HG03095 (cell line): ENCODE measurements at regions not wholly inside any gene's neighbourhood (a gene's known extent, or its start where the extent isn't known, plus 50 kb on each side); places are given as distances from the start of the nearest gene placed in this dataset.

Experiments used
- ATAC-seq: cut with Tn5 transposase; IDR thresholded peaks from one replicate; pipeline ENCODE4 v1.9.1; 2021; ENCODE audit warnings: moderate library complexity; ENCODE audit not compliant: unreplicated experiment

GRCh38 chr17:74004056-74004455 lies 199.4 kb upstream of the RPL38 start:
- ATAC-seq: no peak

GRCh38 chr17:74005790-74006189 lies 197.7 kb upstream of the RPL38 start:
- ATAC-seq: no peak

- ATAC-seq: no peak
Observed at GRCh38 chr17:74006371-74006770, 197.1 kb upstream of the RPL38 start.

GRCh38 chr17:74008196-74008595 lies 195.3 kb upstream of the RPL38 start:
- no peak for ATAC-seq

- no peak for ATAC-seq
Observed at GRCh38 chr17:74009056-74009625, 194.3 kb upstream of the RPL38 start.

GRCh38 chr17:74010903-74011302 lies 192.6 kb upstream of the RPL38 start:
- ATAC-seq: no peak

GRCh38 chr17:74011966-74012365 lies 191.5 kb upstream of the RPL38 start:
- ATAC-seq: no peak

GRCh38 chr17:74012465-74012864 lies 191.0 kb upstream of the RPL38 start:
- no peak for ATAC-seq

- ATAC-seq: no peak
Observed at GRCh38 chr17:74015316-74015715, 188.2 kb upstream of the RPL38 start.

GRCh38 chr17:74015990-74016389 lies 187.5 kb upstream of the RPL38 start:
- no peak for ATAC-seq

- ATAC-seq: no peak
Observed at GRCh38 chr17:74016461-74016860, 187.0 kb upstream of the RPL38 start.

- no peak for ATAC-seq
Observed at GRCh38 chr17:74017466-74017865, 186.0 kb upstream of the RPL38 start.

GRCh38 chr17:74018115-74018514 lies 185.4 kb upstream of the RPL38 start:
- ATAC-seq: no peak

GRCh38 chr17:74019271-74019670 lies 184.2 kb upstream of the RPL38 start:
- ATAC-seq: no peak

GRCh38 chr17:74019860-74020259 lies 183.6 kb upstream of the RPL38 start:
- ATAC-seq: no peak

- no peak for ATAC-seq
Observed at GRCh38 chr17:74020522-74020921, 183.0 kb upstream of the RPL38 start.

GRCh38 chr17:74024871-74025531 lies 178.5 kb upstream of the RPL38 start:
- no peak for ATAC-seq

GRCh38 chr17:74027444-74027843 lies 176.0 kb upstream of the RPL38 start:
- no peak for ATAC-seq

- no peak for ATAC-seq
Observed at GRCh38 chr17:74028354-74029116, 174.9 kb upstream of the RPL38 start.

- ATAC-seq: no peak
Observed at GRCh38 chr17:74031316-74032090, 172.0 kb upstream of the RPL38 start.

GRCh38 chr17:74032222-74032621 lies 171.3 kb upstream of the RPL38 start:
- no peak for ATAC-seq
